GDM1 (cell line): ENCODE measurements at regions not wholly inside any gene's neighbourhood (a gene's known extent, or its start where the extent isn't known, plus 50 kb on each side); places are given as distances from the start of the nearest gene placed in this dataset.

Experiments used
- DNase-seq: peaks from one replicate; lab custom pipeline; 2025; lab: John Stamatoyannopoulos, UW

DNA sequence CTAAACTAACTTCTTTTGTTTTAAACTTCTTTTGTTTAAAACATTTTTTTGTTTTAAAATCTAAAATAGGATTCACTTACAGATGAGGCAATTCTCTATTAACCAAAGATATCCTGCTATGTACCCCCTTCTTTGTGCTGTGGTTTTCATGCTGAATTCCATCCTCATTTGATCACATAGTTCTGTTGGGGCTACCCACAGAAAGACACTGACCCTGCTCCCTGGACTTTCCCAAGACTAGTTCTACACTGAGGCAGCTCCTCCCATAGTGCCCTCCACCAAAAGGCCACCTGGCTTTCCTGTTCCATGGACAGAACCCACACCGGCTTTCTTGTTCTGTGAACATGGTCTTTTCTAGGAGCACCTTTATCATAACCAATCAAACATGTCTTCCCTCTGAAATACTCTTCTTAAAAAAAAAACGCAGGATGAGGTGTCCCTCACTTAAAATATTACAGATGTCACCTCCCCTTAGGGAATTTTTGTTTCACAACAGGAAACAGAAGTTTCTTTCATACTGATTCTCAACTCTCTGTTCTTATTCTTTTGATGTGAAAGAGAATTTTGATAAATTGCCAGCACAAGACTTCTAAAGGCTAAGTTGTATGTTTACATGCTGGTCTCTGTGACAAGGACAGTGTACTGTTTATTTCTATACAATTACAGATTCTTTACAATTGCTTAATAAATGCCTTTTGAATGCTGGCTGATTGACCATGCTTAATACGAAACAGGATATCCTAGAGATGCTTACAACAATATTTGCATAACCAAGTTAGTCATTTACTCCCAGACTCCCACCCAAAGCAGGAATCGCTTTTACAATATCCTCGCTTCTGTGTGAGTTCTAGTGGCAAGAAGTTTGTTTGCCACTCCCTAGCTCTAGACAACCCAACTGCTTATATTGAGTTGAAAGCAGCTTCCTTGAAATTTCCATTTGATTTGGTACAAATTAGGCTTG lies 300.4 kb downstream of the DTWD2 start:
- no peak for DNase-seq

GRCh38 chr5:118687100-118687499 lies 301.2 kb downstream of the DTWD2 start:
- DNase-seq: no peak

DNA sequence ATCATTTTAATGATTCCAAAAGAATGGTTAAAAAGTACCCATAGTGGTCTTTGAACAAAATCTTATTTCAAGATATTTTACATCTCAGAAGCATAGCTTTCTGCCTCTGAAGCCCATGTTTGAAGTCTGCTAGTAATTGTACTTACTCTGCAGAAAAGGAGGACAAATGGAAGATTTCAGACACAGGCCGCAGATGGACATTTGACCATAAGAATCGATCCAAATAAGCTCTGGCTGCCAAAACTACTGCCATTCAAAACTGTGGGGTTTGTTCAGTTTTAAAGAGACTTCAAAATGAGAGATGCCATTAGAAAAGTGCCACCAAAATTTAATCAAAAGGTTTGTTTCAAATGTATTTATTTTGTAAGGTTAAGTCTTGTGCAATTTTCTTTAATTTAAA lies 306.7 kb downstream of the DTWD2 start:
- no peak for DNase-seq

DNA sequence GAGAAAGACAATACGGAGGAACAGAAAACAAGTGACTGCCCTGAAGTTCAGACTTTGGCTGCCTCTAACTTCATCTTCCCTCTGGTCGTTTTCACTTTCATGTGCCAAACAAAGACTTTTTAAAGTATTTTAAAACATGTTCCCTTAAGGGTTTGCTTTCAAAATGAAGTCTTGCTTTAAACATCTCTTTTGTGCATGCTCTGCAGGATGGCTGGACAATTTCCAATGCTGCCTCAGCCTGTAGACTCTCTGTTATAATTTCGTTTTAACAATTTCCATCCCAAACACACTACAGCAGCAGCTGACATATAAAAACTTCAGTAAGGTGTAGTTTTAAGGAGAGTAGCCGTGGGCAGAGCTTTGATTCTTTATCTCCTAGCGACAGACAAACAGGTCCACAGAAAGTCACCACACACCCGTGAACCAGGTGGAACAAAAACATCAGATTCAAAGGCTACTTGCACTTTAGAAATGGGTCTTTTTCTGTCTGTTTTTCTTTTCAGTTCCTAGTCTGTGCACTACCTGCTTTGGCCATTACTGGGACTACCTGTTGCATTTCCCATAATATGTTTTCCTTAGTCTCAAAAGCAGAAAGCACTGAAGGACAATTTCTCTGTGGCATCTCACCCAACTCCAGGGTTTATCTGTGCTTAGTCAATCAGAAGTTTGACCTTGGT lies 308.9 kb downstream of the DTWD2 start:
- DNase-seq: no peak

DNA sequence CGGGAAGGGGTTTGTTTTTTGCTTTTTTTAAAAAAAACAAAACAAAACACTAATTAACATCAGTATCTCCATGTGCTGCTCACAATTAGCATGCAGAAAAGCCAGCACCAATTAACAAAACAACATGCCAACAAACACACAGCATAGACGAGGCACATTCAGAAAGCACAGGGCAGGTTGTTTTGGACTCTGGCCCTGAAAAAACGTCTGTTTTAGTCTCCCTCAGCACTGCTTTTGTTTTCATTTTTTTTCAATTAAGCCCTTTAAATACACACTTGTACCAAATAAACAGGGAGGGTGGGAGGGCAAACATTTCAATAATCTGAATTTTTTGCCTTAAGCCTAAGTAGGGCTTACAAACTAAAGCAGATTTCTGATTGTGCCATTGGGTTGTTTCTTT lies 309.6 kb downstream of the DTWD2 start:
- no peak for DNase-seq

DNA sequence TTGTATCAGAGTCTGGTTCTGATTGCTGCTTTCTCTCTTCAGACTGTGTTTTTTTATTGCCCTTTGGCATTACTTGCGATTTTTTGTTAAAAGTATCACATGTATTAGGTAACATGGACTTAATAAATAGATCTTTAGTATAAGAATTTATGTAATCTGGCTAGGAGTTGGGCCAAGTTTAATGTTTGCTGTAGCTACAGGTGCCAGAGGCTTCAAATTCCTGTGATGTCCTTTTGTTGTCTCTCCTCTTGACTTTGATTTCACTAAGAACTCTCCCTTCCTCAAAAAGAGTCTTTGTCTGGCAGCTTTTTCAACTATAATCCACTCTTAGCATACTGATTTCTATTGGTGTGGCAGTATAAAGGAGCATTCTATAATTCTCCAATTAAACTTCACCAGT lies 313.1 kb downstream of the DTWD2 start:
- DNase-seq: no peak

- DNase-seq: no peak
Measured at GRCh38 chr5:118657576-118657975, 330.8 kb downstream of the DTWD2 start.

- no peak for DNase-seq
Measured at GRCh38 chr5:118653872-118654271, 334.5 kb downstream of the DTWD2 start.

- DNase-seq: no peak
Measured at GRCh38 chr5:118653183-118653582, 335.2 kb downstream of the DTWD2 start.

DNA sequence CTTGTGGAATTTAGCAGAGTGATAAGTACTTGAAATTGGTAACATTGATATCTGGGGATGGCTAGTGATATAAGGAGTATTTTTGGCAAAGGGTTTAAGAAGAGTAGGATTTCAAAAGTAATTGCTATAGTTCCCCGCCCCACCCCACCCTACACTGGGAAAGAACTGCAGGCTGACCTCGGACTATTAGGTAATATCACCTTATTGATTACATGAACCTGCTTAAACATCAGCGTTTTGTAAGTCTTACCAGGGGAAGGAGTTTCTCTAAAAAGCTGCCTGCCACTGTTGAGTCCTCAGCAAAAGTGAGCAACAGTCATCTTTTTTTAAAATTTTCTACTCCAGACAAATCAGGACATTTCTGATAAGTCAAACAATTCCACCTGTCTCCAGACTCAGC lies 337.3 kb downstream of the DTWD2 start:
- DNase-seq: no peak

GRCh38 chr5:118647587-118647986 lies 340.8 kb downstream of the DTWD2 start:
- DNase-seq: no peak

DNA sequence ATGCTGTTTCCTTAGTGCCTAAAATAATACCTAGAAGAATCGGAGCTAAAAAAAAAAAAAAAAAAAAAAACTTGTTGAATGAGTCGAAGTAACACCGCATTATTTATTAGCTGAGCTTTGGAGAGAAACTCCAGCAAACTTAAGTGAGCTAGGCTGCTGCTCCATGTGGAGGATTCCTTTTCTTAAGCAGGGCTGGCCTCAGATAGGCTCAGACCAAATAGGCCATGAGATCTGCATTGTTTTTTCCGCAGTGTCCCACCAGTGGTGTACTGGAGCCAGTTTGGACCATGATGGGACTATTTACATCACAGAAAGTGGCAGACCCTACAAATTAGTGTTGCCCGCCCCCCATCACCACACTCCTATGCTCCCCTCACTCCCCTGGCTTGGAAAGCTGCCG lies 341.4 kb downstream of the DTWD2 start:
- DNase-seq: no peak

DNA sequence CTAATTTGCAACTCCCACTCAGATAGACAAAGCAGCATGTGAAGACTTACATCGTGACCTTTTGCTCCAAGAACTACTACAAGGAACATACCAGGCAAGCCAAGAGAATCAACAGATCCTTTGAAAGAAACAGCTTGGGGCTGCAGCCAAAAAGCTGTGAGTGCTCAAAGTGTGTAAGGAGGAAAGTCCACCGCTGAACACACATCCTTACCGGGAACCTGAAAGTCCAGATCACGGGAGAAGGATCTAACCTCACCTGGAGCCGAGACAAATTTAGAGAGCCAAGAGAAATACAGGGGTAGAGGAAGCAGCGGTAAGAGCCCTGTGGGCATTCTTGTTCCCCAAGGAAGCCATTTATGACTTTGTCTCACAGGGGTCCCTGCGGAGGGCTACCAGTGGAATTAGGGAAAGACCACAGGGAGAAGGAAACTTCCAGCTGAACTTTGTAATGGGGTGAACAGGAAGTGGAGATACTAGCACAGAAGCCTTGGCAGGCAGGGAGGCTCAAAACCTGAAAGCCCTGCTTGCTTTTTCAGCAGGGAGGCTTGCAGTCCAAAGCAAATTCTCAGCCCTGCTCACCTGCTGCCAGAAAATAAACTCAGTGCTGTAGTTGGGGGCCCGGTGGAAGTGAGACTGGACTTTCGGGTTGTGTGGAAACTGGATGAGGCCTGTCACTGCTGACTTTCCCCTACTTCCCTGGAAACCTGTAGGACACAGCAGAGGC lies 350.2 kb downstream of the DTWD2 start:
- DNase-seq: no peak

GRCh38 chr5:118628660-118629354 lies 359.5 kb downstream of the DTWD2 start:
- DNase-seq: no peak

GRCh38 chr5:118620233-118620632 lies 368.1 kb downstream of the DTWD2 start:
- no peak for DNase-seq

DNA sequence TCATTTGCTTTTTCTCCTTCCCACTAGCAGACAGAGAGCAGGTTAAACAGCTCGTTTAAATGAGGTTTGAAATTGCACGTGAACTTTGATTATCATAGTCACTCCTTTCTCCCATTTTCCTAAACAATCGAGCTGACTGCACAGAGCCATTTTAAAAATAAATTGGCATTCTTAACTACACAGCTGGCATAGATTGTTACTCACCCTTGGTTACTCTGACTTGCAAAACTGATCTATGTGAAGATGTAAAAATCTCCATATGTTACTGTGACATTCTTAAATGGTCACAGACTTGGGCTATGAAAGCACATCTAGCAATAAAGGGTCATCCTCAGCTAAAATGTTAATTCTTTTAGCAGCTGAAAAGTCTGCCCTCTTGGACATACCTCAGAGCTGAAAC lies 368.5 kb downstream of the DTWD2 start:
- DNase-seq: no peak

DNA sequence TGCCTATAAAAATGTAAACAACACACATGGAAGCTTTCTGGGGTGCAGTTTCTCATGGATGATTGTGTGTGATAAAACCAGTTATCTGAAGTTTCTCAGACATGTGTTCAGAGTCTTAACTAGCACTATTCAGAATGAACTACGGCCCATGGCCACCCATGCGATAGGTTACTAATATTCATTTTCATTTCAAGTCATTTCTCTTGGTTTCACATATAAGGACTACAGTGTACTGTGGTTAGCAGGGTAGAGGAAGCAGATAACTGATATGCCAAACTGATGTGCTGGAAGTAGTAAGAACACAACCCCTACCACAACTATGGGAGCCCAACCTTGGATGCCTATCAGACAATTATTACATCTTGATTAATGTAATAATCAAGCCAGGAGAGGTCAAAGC lies 372.1 kb downstream of the DTWD2 start:
- DNase-seq: no peak

- no peak for DNase-seq
Measured at GRCh38 chr5:118614731-118615456, 373.5 kb downstream of the DTWD2 start.

DNA sequence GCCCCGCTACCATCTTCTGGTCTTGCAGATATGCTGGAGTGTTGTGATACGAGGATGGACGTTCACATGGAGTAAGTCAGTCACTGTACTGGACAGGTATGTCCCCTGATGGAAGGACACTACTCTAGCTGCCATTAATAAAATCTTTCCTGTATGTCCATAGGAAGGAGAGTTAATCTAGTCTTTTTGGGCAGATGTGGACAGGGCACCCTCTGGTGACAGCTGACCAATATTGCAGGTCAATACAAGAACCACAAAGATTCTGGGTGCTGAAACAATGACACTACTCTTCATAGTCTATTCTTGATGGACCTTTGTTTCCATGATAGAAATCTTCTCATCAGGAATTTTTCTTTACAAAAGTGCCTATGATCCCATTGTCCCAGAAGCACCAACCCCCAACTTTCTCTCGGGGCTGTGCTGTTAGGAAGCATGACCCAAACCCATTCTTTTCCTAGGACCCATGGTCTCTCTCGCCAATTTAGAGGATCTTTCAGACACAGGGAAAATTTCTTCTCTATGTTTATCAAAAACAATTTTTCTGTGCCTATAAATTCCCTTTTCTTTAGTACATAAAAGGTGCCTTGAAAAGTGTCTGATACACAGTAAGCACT lies 376.9 kb downstream of the DTWD2 start:
- no peak for DNase-seq

DNA sequence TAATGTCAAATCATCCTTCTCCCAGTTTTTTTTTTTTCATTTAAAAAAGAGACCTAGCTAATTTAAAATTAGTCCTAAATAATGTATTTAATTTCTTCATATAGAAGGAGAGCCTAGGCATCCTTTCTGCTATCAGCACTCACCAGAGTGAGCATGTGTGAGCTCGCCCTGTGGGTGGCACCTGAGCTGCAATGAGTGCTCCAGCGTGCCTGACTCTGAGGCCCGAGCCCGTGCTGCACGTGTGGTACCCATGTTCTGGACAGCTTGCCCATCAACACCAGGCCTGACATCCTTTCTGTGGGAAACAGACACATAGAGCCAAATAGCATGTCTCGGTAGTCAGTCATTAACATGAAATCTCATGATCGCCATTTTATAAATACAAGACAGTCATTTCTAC lies 381.4 kb downstream of the DTWD2 start:
- DNase-seq: no peak

DNA sequence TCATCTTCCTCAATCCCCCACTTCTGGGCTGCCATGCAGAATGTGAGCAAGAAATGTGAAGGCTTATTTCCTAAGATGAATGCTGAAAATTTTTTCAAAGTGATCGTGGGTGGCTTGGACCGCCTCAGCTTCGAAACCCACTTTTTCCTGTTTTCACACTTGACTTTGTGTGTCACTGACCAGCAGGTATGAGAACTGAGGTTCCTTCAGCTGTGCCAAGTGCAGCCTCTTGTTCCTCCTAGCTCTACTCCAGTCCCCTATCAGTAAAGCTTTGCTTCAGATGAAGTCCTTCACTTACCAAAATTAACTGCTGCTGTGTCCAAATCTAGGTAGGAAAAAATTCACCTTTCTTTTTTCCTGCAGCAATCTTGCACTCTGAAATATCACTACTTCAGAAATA lies 382.6 kb downstream of the DTWD2 start:
- no peak for DNase-seq
